ENCODE measurements at regions not wholly inside any gene's neighbourhood (a gene's known extent, or its start where the extent isn't known, plus 50 kb on each side); places are given as distances from the start of the nearest gene placed in this dataset.

DNA sequence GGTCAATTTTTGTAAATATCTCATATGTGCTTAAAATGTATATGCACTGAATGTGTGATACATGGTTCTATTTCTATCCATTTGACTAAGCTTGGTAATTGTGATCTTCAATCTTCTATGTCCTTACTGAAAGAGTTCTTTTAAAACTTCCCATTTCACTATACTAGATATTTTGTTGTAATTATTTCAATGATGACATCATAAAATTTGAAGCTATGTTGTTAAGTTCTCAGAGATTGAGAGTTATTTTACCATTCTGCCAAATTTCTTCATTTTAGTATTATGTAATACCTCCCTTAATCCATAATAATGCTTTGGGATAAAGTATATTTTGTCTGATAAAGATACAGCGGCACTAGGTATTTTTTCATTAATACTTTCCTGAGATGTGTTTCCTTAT is 1307.3 kb downstream of the RPA4 start:
- TF ChIP-seq, protein P1, sequence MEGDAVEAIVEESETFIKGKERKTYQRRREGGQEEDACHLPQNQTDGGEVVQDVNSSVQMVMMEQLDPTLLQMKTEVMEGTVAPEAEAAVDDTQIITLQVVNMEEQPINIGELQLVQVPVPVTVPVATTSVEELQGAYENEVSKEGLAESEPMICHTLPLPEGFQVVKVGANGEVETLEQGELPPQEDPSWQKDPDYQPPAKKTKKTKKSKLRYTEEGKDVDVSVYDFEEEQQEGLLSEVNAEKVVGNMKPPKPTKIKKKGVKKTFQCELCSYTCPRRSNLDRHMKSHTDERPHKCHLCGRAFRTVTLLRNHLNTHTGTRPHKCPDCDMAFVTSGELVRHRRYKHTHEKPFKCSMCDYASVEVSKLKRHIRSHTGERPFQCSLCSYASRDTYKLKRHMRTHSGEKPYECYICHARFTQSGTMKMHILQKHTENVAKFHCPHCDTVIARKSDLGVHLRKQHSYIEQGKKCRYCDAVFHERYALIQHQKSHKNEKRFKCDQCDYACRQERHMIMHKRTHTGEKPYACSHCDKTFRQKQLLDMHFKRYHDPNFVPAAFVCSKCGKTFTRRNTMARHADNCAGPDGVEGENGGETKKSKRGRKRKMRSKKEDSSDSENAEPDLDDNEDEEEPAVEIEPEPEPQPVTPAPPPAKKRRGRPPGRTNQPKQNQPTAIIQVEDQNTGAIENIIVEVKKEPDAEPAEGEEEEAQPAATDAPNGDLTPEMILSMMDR (IDR thresholded peaks at IDR 0.05) = no peak
- TF ChIP-seq POLR2A (IDR thresholded peaks at IDR 0.05) = no peak
